Thymus (tissue), 11 donors: ENCODE measurements at regions not wholly inside any gene's neighbourhood (a gene's known extent, or its start where the extent isn't known, plus 50 kb on each side); places are given as distances from the start of the nearest gene placed in this dataset.
"Not testable (repeated sequence)": the region's sequence is repeated elsewhere in the genome, so short reads cannot be mapped to it uniquely, and the experiment has no call there.

Experiments
- DNase-seq, 9 donors: peaks; one replicate each; pipeline ENCODE4 v3.0.0-alpha.2; 2013; ENCODE audit warnings: low spot score in 9 of 9, low read depth in 6 of 9, missing footprints in 1 of 9
- H3K27ac ChIP-seq, 2 donors: one replicate each; pipeline ENCODE4 v1.5.1; 2013; ENCODE audit warnings: control low read depth in 1 of 2, low read depth in 1 of 2, low read length in 1 of 2, mild to moderate bottlenecking in 1 of 2, moderate library complexity in 1 of 2
- H3K27me3 ChIP-seq, 2 donors: one replicate each; pipeline ENCODE4 v1.5.1; 2013; ENCODE audit warnings: low read length in 1 of 2; ENCODE audit not compliant: control insufficient read depth in 2 of 2, insufficient read depth in 1 of 2
- H3K36me3 ChIP-seq, 2 donors: one replicate each; pipeline ENCODE4 v1.5.1; 2013; ENCODE audit warnings: low read length in 1 of 2, mild to moderate bottlenecking in 1 of 2, moderate library complexity in 1 of 2; ENCODE audit not compliant: control insufficient read depth in 2 of 2, insufficient read depth in 2 of 2
- H3K4me1 ChIP-seq, 2 donors: one replicate each; pipeline ENCODE4 v1.5.1; 2013; ENCODE audit warnings: low read length in 2 of 2; ENCODE audit not compliant: control insufficient read depth in 2 of 2, insufficient read depth in 2 of 2
- H3K4me3 ChIP-seq, 2 donors: one replicate each; pipeline ENCODE4 v1.5.1; 2013; ENCODE audit warnings: low read length in 2 of 2, control low read depth in 1 of 2, mild to moderate bottlenecking in 1 of 2
- H3K9me3 ChIP-seq, 2 donors: one replicate each; pipeline ENCODE4 v1.5.1; 2013; ENCODE audit warnings: low read length in 1 of 2, mild to moderate bottlenecking in 1 of 2; ENCODE audit not compliant: control insufficient read depth in 2 of 2, insufficient read depth in 1 of 2
- WGBS: extraction: QIAGEN DNeasy Blood & Tissue Kit; methylation state at CpG from one replicate; pipeline ENCODE4 v1.1.7; 2013; 5-methylcytosine and 5-hydroxymethylcytosine counted together
- donor health status: healthy.

GRCh38 chr1:149713952-149714351 is 68.5 kb upstream of the FCGR1A start:
- WGBS, result 88% methylated on average over 1 of the region's 4 CpGs
- H3K27me3 ChIP-seq, H3K9me3 ChIP-seq, H3K4me1 ChIP-seq, H3K4me3 ChIP-seq, DNase-seq, H3K27ac ChIP-seq, H3K36me3 ChIP-seq: not testable (repeated sequence)

GRCh38 chr1:149724618-149725302 is 57.7 kb upstream of the FCGR1A start:
- not testable (repeated sequence) for H3K4me3 ChIP-seq, H3K9me3 ChIP-seq, H3K27me3 ChIP-seq, H3K27ac ChIP-seq, H3K4me1 ChIP-seq, H3K36me3 ChIP-seq, DNase-seq
- WGBS, result no CpG with 5 or more reads among the region's 3 CpGs

GRCh38 chr1:149726688-149727087 is 55.8 kb upstream of the FCGR1A start:
- H3K4me1 ChIP-seq, H3K27me3 ChIP-seq, H3K27ac ChIP-seq, H3K4me3 ChIP-seq, H3K36me3 ChIP-seq, H3K9me3 ChIP-seq, DNase-seq: not testable (repeated sequence)
- 84% methylated on average over 4 of the region's 4 CpGs for WGBS

- not testable (repeated sequence) for DNase-seq, H3K36me3 ChIP-seq, H3K9me3 ChIP-seq, H3K4me3 ChIP-seq, H3K4me1 ChIP-seq, H3K27ac ChIP-seq, H3K27me3 ChIP-seq
- WGBS, result no CpG with 5 or more reads among the region's 3 CpGs
Measured at GRCh38 chr1:149728598-149728997, 53.9 kb upstream of the FCGR1A start.
